SKM-1 (cell line): ENCODE measurements at regions not wholly inside any gene's neighbourhood (a gene's known extent, or its start where the extent isn't known, plus 50 kb on each side); places are given as distances from the start of the nearest gene placed in this dataset.

Experiments used
- DNase-seq: peaks from one replicate; lab custom pipeline; 2025; ENCODE audit not compliant: unreplicated experiment; lab: John Stamatoyannopoulos, UW

DNA sequence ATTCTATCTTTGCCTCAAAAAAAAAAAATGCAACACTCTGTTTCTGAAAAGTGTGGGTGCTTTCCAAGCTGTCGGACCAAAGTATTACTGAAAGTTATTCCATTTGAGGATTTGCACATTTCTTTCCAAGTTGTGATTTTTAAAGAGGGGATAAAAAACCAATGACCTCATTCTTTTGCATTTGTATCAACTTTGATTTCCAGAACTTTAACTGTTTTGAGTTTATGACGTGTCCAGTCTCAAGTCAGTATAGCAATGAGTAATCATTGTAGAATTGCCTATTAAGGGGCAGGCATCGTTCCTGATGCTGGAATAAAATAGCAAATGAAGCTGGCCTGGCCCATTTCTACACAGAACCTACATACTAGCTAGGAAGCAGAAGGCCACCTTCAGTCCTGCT lies 229.6 kb upstream of the RBFOX1 start:
- no peak for DNase-seq

DNA sequence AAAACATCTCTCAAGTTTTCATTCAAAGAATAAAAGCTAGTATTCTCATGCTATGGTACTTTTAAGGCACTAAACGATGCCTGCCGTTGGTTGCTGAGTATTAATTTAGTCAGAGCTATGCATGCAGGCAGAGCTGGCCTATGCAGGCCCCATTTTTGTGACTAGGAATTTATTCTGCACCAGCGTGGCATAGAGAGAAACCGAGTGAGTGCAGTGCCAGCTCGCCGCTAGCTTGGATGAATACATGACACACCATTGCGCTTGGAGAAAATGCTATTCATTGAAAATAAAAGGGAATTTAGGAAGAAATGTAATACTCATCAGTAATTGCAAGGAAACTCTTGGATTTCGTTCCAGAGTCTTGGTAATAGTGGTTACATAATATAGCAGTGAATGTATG lies 231.6 kb upstream of the RBFOX1 start:
- no peak for DNase-seq

DNA sequence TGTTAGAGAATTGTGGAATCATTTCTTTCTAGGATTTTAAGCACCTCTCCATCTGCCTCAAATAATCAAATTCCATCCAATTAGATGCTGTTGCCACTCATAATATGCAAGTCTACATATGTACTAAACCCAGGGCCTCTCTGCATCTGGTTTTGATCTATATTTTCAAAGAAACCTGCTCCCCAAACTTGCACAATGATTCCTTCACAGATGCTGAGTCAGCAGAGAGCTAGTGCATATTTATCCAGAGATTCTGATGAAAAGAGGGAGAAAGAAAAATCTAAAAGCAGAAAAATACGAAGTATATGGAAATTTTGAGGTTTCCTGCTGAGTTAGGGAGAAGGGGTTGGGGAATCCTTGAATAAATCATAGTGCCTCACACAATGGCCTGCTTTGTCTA lies 235.1 kb upstream of the RBFOX1 start:
- no peak for DNase-seq

DNA sequence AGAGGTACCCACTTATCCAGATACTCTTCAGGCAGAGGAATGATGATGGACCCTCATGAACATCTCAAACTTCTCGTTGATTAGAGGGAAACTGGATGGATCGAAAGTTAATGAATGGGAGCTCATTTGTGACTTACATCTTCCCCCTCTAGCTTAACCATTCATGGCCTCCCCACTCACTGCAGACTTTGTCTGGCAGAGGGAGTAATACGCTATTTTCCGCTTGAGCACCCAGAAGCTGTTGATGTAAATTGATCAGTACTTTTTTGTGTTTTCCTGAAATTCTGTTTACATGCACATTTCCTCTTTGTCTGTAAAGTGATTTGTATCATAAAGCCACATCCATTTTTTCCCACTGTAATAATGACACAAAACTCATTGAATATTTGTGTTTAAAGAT lies 239.1 kb upstream of the RBFOX1 start:
- no peak for DNase-seq

DNA sequence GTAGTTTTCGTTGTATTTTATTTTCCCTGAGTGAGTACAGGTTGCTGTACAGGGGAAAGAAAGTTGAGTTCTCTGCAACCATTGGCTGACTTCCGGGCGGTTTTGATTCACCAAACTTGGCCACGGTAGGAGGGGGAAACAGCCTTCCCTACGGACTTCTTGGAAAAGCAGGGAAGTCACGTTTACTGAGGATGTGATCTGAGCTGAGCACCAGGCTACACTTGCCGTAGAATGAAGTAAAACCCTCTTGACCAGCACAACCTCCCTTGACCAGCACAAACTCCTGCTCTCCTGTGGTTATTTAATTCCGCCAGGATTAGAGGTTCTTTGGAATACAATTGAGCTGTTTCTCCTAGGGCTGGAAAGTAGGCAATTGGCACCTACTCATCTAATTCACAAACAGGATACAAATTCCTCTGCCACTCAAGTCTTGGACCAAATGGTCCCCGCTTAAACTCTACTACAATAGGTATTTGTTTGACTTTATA lies 242.0 kb upstream of the RBFOX1 start:
- no peak for DNase-seq

DNA sequence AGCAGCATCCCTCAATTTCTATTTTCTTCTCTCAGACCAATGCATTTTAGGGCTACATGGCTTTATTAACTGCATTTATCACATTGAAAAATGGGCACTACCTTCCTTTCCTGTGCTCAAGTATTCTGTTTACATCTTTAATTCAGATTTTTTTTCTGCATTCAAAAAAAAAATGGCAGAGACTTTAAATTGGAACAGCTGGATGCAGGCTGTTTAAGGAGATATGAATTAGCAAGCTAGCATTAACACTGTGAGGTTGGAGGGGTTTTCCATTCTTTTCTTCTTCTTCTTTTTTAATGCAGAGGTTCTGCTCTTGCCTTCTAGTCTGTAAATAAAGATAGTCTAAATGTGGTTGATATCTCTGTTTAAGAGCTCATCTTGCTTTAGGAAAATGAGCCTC lies 242.9 kb upstream of the RBFOX1 start:
- DNase-seq, result no peak

DNA sequence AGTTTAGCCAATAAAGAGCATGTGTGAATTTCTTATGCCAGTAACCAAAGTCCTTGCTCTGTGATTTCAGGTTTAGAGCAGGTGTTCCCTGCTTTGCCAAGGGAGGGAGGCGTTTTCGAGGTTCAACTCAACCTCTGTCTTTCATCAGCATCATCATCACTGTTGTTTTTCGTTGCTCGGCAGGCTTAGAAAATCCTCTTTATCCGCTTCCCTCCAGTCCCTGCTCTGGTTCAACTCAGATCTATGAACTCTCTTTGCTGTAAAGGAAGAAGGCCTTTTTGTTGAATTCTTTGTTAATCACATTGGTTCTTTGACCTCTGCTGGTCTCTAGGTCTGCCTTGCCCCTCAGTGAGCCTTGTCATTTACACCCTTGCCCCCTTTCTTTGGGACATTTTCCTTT lies 243.9 kb upstream of the RBFOX1 start:
- DNase-seq, result no peak

DNA sequence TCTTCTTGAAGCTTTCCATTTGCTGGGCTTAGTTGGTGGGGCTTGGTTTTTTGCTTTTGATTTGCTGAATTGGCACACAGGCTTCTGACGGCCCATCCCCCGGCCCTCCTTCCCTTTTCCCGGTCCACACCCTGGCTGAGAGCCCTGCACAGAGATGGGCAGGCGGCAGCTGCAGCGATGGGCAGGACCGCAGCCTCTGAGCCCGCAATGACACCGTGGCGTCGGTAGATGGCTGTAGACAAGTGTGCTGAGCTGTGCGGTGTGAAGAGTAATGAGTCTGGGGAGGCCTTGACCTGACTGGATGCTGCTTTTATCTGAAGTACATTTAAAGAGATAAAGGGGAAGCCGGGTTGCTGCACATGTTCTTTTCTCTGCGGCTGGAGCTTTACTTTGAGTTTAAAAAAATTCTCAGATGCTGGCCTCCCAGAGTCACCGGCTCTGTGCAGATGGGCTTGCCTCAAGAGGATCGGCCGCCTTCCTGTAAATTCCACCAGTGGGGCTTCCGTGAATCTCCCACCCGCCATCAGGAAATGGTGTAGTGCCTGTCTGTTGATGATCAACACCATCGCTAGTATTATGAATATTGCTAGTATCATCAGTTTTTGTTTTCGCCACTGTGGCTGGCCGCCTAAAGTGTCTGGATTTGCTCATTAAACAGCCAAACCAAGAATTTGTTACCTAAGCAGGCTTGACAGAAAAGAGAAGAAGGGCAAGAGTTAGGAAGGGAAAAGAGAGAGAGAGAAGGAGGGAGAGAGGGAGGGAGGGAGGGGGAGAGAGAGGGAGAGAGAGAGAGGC lies 245.6 kb upstream of the RBFOX1 start:
- no peak for DNase-seq

DNA sequence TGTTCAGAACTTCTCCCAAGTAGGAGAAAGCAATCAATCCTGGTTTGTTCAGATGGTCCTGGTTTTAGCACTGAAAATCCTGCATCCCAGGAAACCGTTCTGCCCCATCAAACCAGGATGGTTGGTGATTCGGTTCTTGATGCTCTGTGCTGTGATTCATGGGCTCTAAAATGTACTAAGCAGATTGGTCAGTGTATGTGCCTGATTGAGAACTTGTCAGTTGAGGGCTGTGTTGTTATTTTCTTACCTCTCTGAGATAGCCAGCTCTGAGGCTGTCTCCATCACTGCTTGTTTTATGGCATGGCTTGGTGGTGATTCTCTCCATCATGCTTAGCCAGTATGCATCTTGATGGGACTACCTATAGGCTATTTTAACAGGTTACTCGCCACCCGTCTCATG lies 246.9 kb upstream of the RBFOX1 start:
- DNase-seq, result no peak

DNA sequence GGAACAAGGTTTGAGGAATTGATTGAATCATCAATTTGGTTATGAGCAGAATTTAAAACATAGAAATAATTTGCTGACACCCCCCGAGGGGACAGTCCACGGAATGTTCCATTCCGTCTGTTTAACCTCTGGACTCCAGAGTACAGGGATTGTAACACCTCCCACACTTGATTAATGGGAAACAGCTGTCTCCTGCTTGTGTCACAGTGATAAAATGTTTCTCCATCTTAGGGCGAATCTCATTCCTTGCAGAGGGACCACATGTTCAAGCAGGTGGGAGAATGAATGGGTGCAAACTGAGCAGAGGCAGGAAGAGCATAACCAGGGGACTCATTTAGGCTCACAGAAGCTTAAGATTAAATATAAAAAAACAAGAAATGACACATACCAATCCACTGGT lies 249.5 kb upstream of the RBFOX1 start:
- DNase-seq, result no peak

DNA sequence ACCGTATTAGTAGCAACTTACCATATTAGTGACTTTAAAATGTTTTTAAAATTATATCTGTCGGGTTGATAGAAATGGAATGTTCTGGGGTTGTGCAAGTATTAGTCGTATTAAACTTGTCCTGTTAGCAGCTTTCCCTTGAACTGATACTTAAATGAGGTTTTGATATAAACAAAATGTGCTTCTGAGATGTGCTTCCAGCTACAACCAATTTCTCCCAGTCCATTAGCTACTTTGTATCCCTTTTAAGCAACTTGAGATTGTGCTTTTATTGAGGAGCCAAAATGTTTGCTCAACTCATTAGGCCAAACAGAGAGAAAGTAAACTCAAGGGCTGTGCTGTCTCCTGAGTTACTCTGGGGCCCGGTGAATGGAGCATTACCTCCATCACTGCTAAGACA lies 255.0 kb upstream of the RBFOX1 start:
- no peak for DNase-seq

DNA sequence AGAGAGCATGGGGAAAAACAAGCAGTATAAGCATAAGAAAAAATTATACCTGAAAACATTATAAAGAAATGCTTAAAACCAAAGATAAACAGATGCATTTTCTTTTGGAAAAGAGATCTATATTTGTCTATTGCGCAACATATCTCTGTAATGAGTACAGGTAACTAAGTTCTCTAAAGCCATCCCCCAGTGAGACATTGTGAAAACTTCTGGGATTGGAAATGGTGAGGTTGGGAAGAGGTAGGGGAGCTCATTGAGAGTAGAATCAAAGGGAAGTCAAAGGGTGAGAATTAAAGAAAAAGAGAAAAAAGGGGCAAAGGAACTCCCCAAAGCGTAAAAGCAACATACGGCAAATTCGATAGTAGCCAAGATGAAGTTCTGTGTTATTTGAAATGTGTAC lies 257.9 kb upstream of the RBFOX1 start:
- no peak for DNase-seq

DNA sequence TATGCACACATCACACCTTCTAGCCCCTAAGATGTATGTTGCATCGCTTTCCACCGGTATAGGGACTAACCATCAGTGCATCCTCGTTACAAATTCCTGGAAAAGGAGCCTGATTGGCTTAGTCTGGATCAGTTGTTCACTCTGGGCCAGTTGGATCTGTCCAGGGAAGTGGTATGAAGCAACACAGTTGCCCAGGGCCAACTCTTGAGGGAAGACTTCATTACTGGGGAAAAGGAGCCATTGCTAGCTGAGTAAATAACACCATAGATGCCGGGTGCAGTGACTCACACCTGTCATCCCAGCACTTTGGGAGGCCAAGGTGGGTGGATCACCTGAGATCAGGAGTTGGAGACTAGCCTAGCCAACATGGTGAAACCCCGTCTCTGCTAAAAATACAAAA lies 275.2 kb upstream of the RBFOX1 start:
- DNase-seq, result no peak

DNA sequence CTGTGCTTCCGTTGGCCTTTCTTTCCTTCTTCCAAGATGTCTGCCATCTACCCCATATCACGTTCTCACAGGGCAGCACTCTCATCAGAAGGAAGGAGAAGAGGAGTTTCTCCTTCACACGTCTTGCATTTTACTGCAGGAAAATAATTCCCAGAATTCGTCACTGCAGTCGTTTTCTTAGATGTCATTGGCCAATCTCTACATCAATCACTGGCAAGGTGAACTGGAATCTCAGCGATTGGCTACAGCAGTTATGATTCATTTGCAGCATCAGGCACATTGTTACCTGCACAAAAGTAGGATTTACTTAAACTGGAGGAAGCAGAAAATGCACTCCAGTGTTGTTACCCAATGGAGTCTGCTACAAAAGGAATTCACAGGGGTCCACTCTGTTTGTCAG lies 277.2 kb upstream of the RBFOX1 start:
- DNase-seq, result no peak

DNA sequence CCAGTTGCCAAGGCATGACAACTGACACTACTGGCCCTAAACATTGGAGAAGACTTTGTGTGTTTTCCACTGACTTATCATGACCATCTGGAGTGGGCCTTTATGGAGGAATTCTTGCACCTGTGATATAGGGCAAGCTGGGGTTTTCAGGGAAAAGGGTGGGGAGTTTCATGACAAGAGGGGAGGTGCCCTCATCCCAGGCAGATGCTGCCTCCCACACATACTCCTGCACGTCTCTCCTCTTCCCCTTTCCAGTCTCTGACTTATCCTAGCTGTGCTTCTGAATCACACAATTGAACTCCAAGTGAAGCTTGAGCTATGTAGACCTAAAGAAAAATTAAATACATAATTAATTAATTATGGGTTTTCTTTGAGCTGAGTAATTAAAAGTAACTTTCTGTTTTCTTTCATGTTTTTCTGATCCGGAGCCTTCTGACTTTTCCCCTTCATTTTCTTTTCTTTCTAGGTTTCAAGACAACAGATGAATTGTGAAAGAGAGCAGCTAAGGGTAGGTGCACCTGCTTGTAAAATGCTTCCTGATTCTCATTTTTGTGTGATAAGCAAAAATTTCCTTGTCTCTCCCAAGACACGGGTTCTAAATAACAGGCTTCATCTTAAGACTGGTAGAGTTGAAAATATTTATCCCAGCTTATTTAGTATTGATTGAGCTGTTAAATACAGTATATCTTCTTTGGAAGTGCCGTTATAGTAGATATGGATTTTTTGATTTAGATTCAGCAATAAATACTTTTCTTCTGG lies 280.9 kb upstream of the RBFOX1 start:
- no peak for DNase-seq

DNA sequence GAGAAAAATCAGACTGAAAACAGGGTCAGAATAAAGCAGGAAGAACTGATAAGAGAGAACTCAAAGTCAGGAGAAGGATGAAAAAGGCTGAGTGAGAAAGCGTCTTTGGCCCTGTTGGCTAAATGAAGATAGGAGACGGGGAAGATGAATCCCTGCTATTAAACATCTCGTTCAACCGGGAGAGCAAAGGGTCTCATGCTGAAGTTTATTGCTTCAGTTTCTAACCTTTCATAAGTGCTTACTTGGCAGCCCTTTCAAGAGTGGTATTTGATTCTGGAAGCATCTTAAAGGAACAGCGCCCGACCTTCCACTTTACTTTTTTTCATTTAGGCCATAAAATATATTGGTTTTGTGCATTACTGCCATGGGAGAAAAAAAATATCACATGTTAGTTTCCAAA lies 288.3 kb upstream of the RBFOX1 start:
- no peak for DNase-seq

DNA sequence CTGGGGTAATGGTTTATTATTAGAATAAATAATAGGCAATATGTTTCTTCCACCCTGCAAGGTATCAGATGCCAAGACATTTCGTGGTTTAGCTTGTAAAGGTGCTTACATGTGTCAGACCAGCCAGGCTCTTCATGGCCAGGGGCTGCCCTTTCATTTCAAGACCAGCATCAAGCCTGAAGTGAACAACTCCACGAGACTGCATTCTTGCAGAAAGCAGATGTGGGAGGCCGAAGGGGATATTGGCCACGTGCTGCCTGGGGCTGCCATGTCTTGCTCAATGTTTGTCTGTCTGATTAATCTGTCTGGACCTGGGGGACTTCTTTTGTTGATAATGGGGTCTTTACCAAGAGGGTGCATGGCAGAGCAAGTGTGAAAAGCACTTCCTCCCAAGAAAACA lies 294.2 kb upstream of the RBFOX1 start:
- DNase-seq, result no peak

DNA sequence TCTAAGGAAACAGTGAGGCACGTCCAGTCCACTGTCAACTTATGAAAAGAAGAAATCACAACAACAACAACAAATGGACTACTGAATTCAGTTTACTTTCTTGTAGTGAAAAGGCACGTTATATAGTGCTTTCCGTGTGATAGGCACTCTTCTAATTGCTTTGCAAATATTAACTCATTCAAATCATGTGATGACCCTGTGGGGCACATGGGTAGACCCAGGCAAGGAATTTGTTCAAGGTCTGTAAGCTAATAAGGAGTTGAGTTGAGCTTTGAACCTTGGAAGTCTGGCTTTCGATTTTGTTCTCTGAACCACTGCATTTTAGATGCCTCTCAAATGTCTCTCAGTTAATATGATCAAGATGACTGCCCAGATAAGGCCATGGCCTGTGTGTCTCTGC lies 295.1 kb upstream of the RBFOX1 start:
- no peak for DNase-seq

DNA sequence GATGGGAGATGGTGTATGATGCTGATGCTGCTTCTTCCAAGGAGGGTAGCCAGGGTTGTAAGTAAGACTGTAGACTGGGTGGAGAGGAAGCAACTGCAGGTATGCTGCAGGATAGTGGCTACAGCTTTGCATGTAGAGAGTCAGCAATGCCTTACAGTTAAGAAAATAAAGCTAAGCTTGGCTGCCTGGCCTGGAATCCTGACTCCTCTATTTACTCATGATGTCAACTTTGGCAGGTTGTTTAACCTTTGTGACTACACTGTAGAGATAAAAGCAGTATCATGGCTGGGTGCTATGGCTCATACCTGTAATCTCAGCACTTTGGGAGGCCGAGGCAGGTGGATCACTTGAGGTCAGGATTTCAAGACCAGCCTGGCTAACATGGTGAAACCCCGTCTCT lies 301.6 kb upstream of the RBFOX1 start:
- DNase-seq, result no peak

DNA sequence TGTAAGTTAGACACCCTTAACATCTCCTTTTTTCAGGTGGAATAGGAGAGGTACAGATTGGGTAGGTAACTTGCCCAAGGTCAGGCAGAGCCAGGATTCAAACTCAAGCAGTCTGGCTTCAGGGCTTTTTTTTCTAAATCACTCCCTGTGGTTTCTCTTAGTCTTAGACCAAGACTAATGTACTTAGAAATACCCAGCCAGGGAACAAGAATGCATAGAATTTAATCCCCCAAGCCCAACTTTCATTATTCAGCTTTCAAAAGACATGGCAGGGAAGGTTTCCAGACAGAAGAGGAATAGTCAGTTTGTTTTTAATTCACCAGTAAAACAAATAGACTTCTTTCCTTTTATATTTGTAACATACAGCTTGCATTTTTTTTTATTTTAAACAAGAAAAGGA lies 305.2 kb upstream of the RBFOX1 start:
- DNase-seq, result no peak

DNA sequence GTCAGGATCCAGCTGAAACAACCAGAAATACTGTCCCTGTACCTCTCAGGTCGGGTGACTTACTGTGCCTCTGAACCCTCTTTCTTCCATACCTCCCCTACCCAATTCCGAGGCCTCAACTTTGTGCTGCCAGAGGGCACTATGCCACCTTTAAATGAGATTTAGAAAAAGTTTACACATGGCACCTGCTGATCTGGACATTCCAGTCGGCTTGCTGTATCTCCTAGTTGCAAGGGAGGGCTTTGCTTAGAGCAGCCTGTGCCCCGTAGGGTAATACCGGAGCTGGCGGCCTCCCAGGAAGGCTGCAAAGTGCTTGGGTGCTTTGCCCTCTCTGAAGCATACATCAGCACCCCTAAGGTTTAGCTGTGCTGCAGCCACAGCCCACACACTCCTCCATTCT lies 306.0 kb upstream of the RBFOX1 start:
- DNase-seq, result no peak

DNA sequence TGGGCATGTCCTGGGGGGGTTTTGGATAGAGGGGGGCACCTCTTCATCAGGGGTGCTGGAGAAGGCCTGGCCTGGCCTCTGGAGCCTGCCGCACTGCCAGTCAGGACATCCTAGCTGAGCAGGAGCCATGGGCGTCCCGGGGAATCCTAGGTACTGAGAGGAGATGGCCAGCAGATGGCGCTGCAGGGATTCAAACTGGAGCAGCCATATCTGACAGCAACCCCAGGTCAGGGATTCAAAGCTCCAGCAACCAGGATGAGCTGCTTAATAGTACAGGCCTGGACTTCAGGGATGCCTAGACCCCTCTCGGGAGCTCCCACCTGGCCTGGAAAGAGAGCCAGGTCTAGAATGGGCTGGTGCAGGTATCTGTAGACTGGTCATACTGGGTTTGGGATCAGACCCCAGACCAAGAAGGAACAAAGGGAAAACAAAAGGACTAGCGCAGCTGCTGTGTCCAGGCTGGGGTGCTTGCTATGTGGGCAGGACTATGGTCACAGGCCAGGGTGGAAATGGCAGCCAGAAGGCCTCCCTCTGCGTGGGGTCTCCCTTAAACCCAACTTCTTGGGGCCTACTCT lies 306.9 kb upstream of the RBFOX1 start:
- DNase-seq, result peak; percentile 17
